Liver (tissue), 8 donors: ENCODE measurements at regions not wholly inside any gene's neighbourhood (a gene's known extent, or its start where the extent isn't known, plus 50 kb on each side); places are given as distances from the start of the nearest gene placed in this dataset.

Experiments used
- DNase-seq: peaks from one replicate; pipeline ENCODE4 v3.0.0-alpha.2; 2017; ENCODE audit warnings: low spot score
- H3K27ac ChIP-seq, 2 donors: one replicate each; pipeline ENCODE4 v1.7.0; 2013; ENCODE audit warnings: inconsistent platforms in 2 of 2, low read length in 2 of 2, control low read depth in 1 of 2, low read depth in 1 of 2, mild to moderate bottlenecking in 1 of 2
- H3K27me3 ChIP-seq, 4 donors: one replicate each; pipeline versions ENCODE4 v1.6.1 to v1.7.0; 2013; ENCODE audit warnings: low read length in 3 of 4, inconsistent platforms in 1 of 4, mild to moderate bottlenecking in 1 of 4, moderate library complexity in 1 of 4; ENCODE audit not compliant: control insufficient read depth in 4 of 4, insufficient read depth in 4 of 4
- H3K36me3 ChIP-seq, 4 donors: one replicate each; pipeline versions ENCODE4 v1.6.1 to v1.7.0; 2013; ENCODE audit warnings: low read length in 3 of 4, mild to moderate bottlenecking in 3 of 4, low read depth in 1 of 4, moderate library complexity in 1 of 4; ENCODE audit not compliant: control insufficient read depth in 4 of 4, insufficient read depth in 3 of 4
- H3K4me1 ChIP-seq, 4 donors: one replicate each; pipeline versions ENCODE4 v1.6.1 to v1.7.0; 2013; ENCODE audit warnings: low read length in 3 of 4, mild to moderate bottlenecking in 3 of 4, moderate library complexity in 1 of 4; ENCODE audit not compliant: control insufficient read depth in 4 of 4, insufficient read depth in 4 of 4
- H3K4me3 ChIP-seq, 3 donors: one replicate each; pipeline versions ENCODE4 v1.6.1 to v1.7.0; 2013; ENCODE audit warnings: low read length in 3 of 3, control low read depth in 1 of 3, low read depth in 1 of 3, mild to moderate bottlenecking in 1 of 3
- H3K9ac ChIP-seq, 2 donors: one replicate each; pipeline ENCODE4 v1.7.0; 2013; ENCODE audit warnings: low read length in 2 of 2, mild to moderate bottlenecking in 2 of 2, moderate library complexity in 2 of 2, control low read depth in 1 of 2, low read depth in 1 of 2
- H3K9me3 ChIP-seq, 4 donors: one replicate each; pipeline versions ENCODE4 v1.6.1 to v1.7.0; 2013; ENCODE audit warnings: low read length in 3 of 4; ENCODE audit not compliant: control insufficient read depth in 4 of 4
- ATF3 ChIP-seq: IDR thresholded peaks from 2 replicates; pipeline ENCODE4 v1.6.1; 2016; ENCODE audit warnings: antibody characterized with exemption
- CTCF ChIP-seq: fragments of 150-350 bp; IDR thresholded peaks from 2 replicates; pipeline ENCODE4 v1.5.1; 2017; ENCODE audit warnings: improper control_type of control experiment, low read depth, low read length; ENCODE audit not compliant: missing input control
- EGR1 ChIP-seq, 2 donors: IDR thresholded peaks; 2 replicates each; pipeline ENCODE4 v1.6.1; 2016 to 2018; ENCODE audit warnings: antibody characterized with exemption in 2 of 2, low read depth in 2 of 2
- FOXA1 ChIP-seq: IDR thresholded peaks from 2 replicates; pipeline ENCODE4 v1.6.1; 2016; ENCODE audit warnings: antibody characterized with exemption
- FOXA2 ChIP-seq: IDR thresholded peaks from 2 replicates; pipeline ENCODE4 v1.6.1; 2016; ENCODE audit warnings: antibody characterized with exemption
- GABPA ChIP-seq, 2 donors: IDR thresholded peaks in 1 of 2; conservative IDR thresholded peaks in 1 of 2; 2 replicates each; pipeline ENCODE4 v1.6.1; 2016; ENCODE audit warnings: antibody characterized with exemption in 2 of 2, mild to moderate bottlenecking in 1 of 2, moderate library complexity in 1 of 2
- HNF4A ChIP-seq, 2 donors: conservative IDR thresholded peaks; 2 replicates each; pipeline ENCODE4 v1.6.1; 2016; ENCODE audit warnings: antibody characterized with exemption in 2 of 2, mild to moderate bottlenecking in 2 of 2
- HNF4G ChIP-seq: IDR thresholded peaks from 2 replicates; pipeline ENCODE4 v1.6.1; 2016; ENCODE audit warnings: antibody characterized with exemption
- JUND ChIP-seq, 2 donors: IDR thresholded peaks; 2 replicates each; pipeline ENCODE4 v1.6.1; 2016; ENCODE audit warnings: antibody characterized with exemption in 2 of 2
- MAX ChIP-seq: IDR thresholded peaks from 2 replicates; pipeline ENCODE4 v1.6.1; 2016; ENCODE audit warnings: antibody characterized with exemption
- NR2F2 ChIP-seq: IDR thresholded peaks from 2 replicates; pipeline ENCODE4 v1.6.1; 2016; ENCODE audit warnings: antibody characterized with exemption
- RAD21 ChIP-seq, 2 donors: IDR thresholded peaks; 2 replicates each; pipeline ENCODE4 v1.6.1; 2016; ENCODE audit warnings: antibody characterized with exemption in 2 of 2, mild to moderate bottlenecking in 2 of 2
- REST ChIP-seq: IDR thresholded peaks from 2 replicates; pipeline ENCODE4 v1.6.1; 2016; ENCODE audit warnings: antibody characterized with exemption, mild to moderate bottlenecking
- RXRA ChIP-seq, 2 donors: IDR thresholded peaks; 2 replicates each; pipeline ENCODE4 v1.6.1; 2017 to 2018; ENCODE audit warnings: antibody characterized with exemption in 2 of 2, mild to moderate bottlenecking in 1 of 2
- SP1 ChIP-seq: IDR thresholded peaks from 2 replicates; pipeline ENCODE4 v1.6.1; 2018; ENCODE audit warnings: antibody characterized with exemption, mild to moderate bottlenecking
- TAF1 ChIP-seq: conservative IDR thresholded peaks from 2 replicates; pipeline ENCODE4 v1.6.1; 2016; ENCODE audit warnings: antibody characterized with exemption, mild to moderate bottlenecking
- YY1 ChIP-seq: IDR thresholded peaks from 2 replicates; pipeline ENCODE4 v1.6.1; 2016; ENCODE audit warnings: antibody characterized with exemption, mild to moderate bottlenecking
- WGBS: extraction: QIAGEN DNeasy Blood & Tissue Kit; methylation state at CpG from one replicate; pipeline ENCODE4 v1.1.7; 2013; 5-methylcytosine and 5-hydroxymethylcytosine counted together
- donor health status: healthy.
- donor health status: healthy.
- donor health status: healthy.
- donor health status: healthy.
- donor health status: healthy.

- no peak overlapping the region for H3K27ac ChIP-seq
- TF ChIP-seq MAX (no peak), FOXA2 (no peak), JUND (IDR thresholded peaks at IDR 0.05) (no peak), ATF3 (no peak), HNF4A (conservative IDR thresholded peaks at IDR 0.05) (no peak), RXRA (IDR thresholded peaks at IDR 0.05) (no peak), EGR1 (IDR thresholded peaks at IDR 0.05; ENCODE audit: low read depth in 2 of 2) (no peak), NR2F2 (no peak), YY1 (no peak), RAD21 (IDR thresholded peaks at IDR 0.05) (no peak), FOXA1 (no peak), GABPA (IDR thresholded peaks at IDR 0.05 in 1 of 2, conservative IDR thresholded peaks at IDR 0.05 in 1 of 2) (no peak), REST (no peak), CTCF (no peak), HNF4G (no peak), TAF1 (no peak)
- no peaks in the 10 kb centered on the region for H3K36me3 ChIP-seq
- H3K9me3 ChIP-seq: no peaks in the 10 kb centered on the region
- H3K4me1 ChIP-seq: no peaks in the 10 kb centered on the region
- WGBS: 53% methylated on average over 6 of the region's 6 CpGs
- no peaks in the 10 kb centered on the region for H3K27me3 ChIP-seq
- H3K9ac ChIP-seq: no peak overlapping the region
- DNase-seq: no peak
- no peak overlapping the region for H3K4me3 ChIP-seq
Measured at GRCh38 chr5:25858019-25858418, 1180.4 kb downstream of the CDH9 start.

- Histone ChIP-seq H3K9me3 (no peaks in the 10 kb centered on the region), H3K4me1 (peaks cover 0 to 7% (median 1%) of the 10 kb centered on the region in 4 donors), H3K9ac (no peak overlapping the region), H3K4me3 (no peak overlapping the region), H3K27me3 (no peaks in the 10 kb centered on the region), H3K36me3 (no peaks in the 10 kb centered on the region), H3K27ac (no peak overlapping the region)
- TF ChIP-seq ATF3 (no peak), EGR1 (IDR thresholded peaks at IDR 0.05; ENCODE audit: low read depth in 2 of 2) (no peak), HNF4A (conservative IDR thresholded peaks at IDR 0.05) (no peak), FOXA1 (no peak), YY1 (no peak), NR2F2 (no peak), RXRA (IDR thresholded peaks at IDR 0.05) (no peak), SP1 (no peak)
- DNase-seq: no peak
- 74% methylated on average over 9 of the region's 9 CpGs for WGBS
Measured at GRCh38 chr5:25851301-25851700, 1187.1 kb downstream of the CDH9 start.
